Peyer's patch (tissue), 4 donors: ENCODE measurements at regions not wholly inside any gene's neighbourhood (a gene's known extent, or its start where the extent isn't known, plus 50 kb on each side); places are given as distances from the start of the nearest gene placed in this dataset.

Experiments
- POLR2A ChIP-seq, 2 donors: fragments of 450-650 bp; IDR thresholded peaks; one replicate each; pipeline ENCODE4 v1.5.1; 2017; ENCODE audit warnings: antibody characterized with exemption in 2 of 2, mild to moderate bottlenecking in 2 of 2, moderate library complexity in 2 of 2
- TF ChIP-seq, protein P1 (sequence below), 6 experiments: fragments of 450-650 bp in 4 of 6; fragments of 200-600 bp in 2 of 6; sonication (generic) in 1 of 6; IDR thresholded peaks; one replicate each; pipeline ENCODE4 v1.5.1; 2017 to 2019; ENCODE audit warnings: antibody characterized with exemption in 6 of 6, mild to moderate bottlenecking in 3 of 6, moderate library complexity in 1 of 6

DNA sequence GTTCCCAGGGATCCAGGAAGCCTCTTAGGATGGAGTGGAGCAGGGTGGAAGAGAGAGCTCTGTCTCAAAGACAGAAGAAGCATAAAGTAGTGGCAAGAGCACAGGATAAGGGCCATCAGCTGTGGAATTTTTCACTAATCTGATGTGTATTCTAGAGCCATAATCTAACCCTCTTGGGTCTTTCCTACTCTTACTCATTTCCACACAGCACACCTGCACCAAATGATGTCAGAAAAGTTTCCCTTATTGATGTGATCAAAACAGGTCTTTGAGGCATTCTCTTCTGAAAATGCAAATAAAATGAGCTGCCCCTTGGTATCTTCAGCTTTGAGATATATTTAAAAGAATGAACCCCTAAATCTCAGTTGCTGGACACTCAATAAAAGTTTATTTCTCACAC, 415.1 kb upstream of the CHST9 start:
- TF ChIP-seq, protein P1, sequence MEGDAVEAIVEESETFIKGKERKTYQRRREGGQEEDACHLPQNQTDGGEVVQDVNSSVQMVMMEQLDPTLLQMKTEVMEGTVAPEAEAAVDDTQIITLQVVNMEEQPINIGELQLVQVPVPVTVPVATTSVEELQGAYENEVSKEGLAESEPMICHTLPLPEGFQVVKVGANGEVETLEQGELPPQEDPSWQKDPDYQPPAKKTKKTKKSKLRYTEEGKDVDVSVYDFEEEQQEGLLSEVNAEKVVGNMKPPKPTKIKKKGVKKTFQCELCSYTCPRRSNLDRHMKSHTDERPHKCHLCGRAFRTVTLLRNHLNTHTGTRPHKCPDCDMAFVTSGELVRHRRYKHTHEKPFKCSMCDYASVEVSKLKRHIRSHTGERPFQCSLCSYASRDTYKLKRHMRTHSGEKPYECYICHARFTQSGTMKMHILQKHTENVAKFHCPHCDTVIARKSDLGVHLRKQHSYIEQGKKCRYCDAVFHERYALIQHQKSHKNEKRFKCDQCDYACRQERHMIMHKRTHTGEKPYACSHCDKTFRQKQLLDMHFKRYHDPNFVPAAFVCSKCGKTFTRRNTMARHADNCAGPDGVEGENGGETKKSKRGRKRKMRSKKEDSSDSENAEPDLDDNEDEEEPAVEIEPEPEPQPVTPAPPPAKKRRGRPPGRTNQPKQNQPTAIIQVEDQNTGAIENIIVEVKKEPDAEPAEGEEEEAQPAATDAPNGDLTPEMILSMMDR (IDR thresholded peaks at IDR 0.05) = no peak
- no peak for TF ChIP-seq POLR2A (IDR thresholded peaks at IDR 0.05)
